Effector memory CD8-positive, alpha-beta T cell (primary cell): ENCODE measurements at regions not wholly inside any gene's neighbourhood (a gene's known extent, or its start where the extent isn't known, plus 50 kb on each side); places are given as distances from the start of the nearest gene placed in this dataset.
"Not testable (repeated sequence)": the region's sequence is repeated elsewhere in the genome, so short reads cannot be mapped to it uniquely, and the experiment has no call there.

Experiments
- ATAC-seq: fragments of 150-1000 bp; cut with Tn5 transposase; replicated peaks from 2 replicates; pipeline ENCODE4 v1.10.0; 2021; ENCODE audit warnings: mild to moderate bottlenecking, moderate library complexity
- DNase-seq, 3 experiments: peaks; one replicate each; pipeline ENCODE4 v3.0.0; 2021
- H3K27ac Mint-ChIP-seq, 2 donors: one replicate each; pipeline ENCODE4 v1.8.0; 2022; ENCODE audit warnings: mild to moderate bottlenecking in 2 of 2, mixed read lengths in 2 of 2, moderate library complexity in 2 of 2
- H3K27me3 Mint-ChIP-seq, 2 donors: one replicate each; pipeline ENCODE4 v1.8.0; 2022; ENCODE audit warnings: mixed read lengths in 2 of 2
- H3K36me3 Mint-ChIP-seq: one replicate; pipeline ENCODE4 v1.8.0; 2022; ENCODE audit warnings: mild to moderate bottlenecking, moderate library complexity, mixed read lengths; ENCODE audit not compliant: insufficient read depth
- H3K4me1 Mint-ChIP-seq, 2 donors: one replicate each; pipeline ENCODE4 v1.8.0; 2022; ENCODE audit warnings: low read depth in 2 of 2, mixed read lengths in 2 of 2
- H3K4me3 Mint-ChIP-seq, 2 donors: one replicate each; pipeline ENCODE4 v1.8.0; 2022; ENCODE audit warnings: mild to moderate bottlenecking in 2 of 2, mixed read lengths in 2 of 2, moderate library complexity in 2 of 2
- H3K9me3 Mint-ChIP-seq, 2 donors: one replicate each; pipeline ENCODE4 v1.8.0; 2022; ENCODE audit warnings: mixed read lengths in 2 of 2

- not testable (repeated sequence) for H3K36me3 Mint-ChIP-seq, H3K27ac Mint-ChIP-seq, H3K4me3 Mint-ChIP-seq, H3K4me1 Mint-ChIP-seq, DNase-seq, H3K9me3 Mint-ChIP-seq, ATAC-seq, H3K27me3 Mint-ChIP-seq
Observed at GRCh38 chr2:61649946-61650345, 111.8 kb upstream of the XPO1 start.

- ATAC-seq (no peak), DNase-seq (no peak)
- H3K4me3 Mint-ChIP-seq = no peak overlapping the region
- no peaks in the 10 kb centered on the region for H3K4me1 Mint-ChIP-seq
- H3K27me3 Mint-ChIP-seq = no peaks in the 10 kb centered on the region
- H3K9me3 Mint-ChIP-seq = no peaks in the 10 kb centered on the region
- no peaks in the 10 kb centered on the region for H3K36me3 Mint-ChIP-seq
- no peak overlapping the region for H3K27ac Mint-ChIP-seq
Observed at GRCh38 chr2:61649021-61649420, 110.9 kb upstream of the XPO1 start.

- no peaks in the 10 kb centered on the region for H3K4me1 Mint-ChIP-seq
- ATAC-seq (no peak), DNase-seq (no peak)
- no peak overlapping the region for H3K4me3 Mint-ChIP-seq
- no peaks in the 10 kb centered on the region for H3K27me3 Mint-ChIP-seq
- no peaks in the 10 kb centered on the region for H3K36me3 Mint-ChIP-seq
- no peaks in the 10 kb centered on the region for H3K9me3 Mint-ChIP-seq
- no peak overlapping the region for H3K27ac Mint-ChIP-seq
Observed at GRCh38 chr2:61647044-61647443, 108.9 kb upstream of the XPO1 start.

GRCh38 chr2:61645911-61646310 lies 107.8 kb upstream of the XPO1 start:
- H3K4me1 Mint-ChIP-seq = peaks cover 0 to 2% of the 10 kb centered on the region in 2 donors
- no peak overlapping the region for H3K27ac Mint-ChIP-seq
- no peaks in the 10 kb centered on the region for H3K27me3 Mint-ChIP-seq
- no peaks in the 10 kb centered on the region for H3K9me3 Mint-ChIP-seq
- H3K4me3 Mint-ChIP-seq = no peak overlapping the region
- ATAC-seq (no peak), DNase-seq (no peak)
- no peaks in the 10 kb centered on the region for H3K36me3 Mint-ChIP-seq

- H3K27ac Mint-ChIP-seq, ATAC-seq, H3K4me1 Mint-ChIP-seq, H3K4me3 Mint-ChIP-seq, H3K36me3 Mint-ChIP-seq, DNase-seq, H3K9me3 Mint-ChIP-seq, H3K27me3 Mint-ChIP-seq: not testable (repeated sequence)
Observed at GRCh38 chr2:61643153-61643552, 105.0 kb upstream of the XPO1 start.

GRCh38 chr2:61640406-61640805 lies 102.2 kb upstream of the XPO1 start:
- H3K36me3 Mint-ChIP-seq = no peaks in the 10 kb centered on the region
- H3K4me1 Mint-ChIP-seq = peaks cover 0 to 3% of the 10 kb centered on the region in 2 donors
- H3K4me3 Mint-ChIP-seq = no peak overlapping the region
- ATAC-seq (no peak), DNase-seq (no peak)
- no peaks in the 10 kb centered on the region for H3K9me3 Mint-ChIP-seq
- H3K27ac Mint-ChIP-seq = no peak overlapping the region
- no peaks in the 10 kb centered on the region for H3K27me3 Mint-ChIP-seq

GRCh38 chr2:61639721-61640120 lies 101.6 kb upstream of the XPO1 start:
- H3K4me3 Mint-ChIP-seq = no peak overlapping the region
- peaks cover 0 to 3% of the 10 kb centered on the region in 2 donors for H3K4me1 Mint-ChIP-seq
- ATAC-seq = no peak
- no peaks in the 10 kb centered on the region for H3K36me3 Mint-ChIP-seq
- DNase-seq = no peak
- H3K27ac Mint-ChIP-seq = no peak overlapping the region
- H3K9me3 Mint-ChIP-seq = no peaks in the 10 kb centered on the region
- H3K27me3 Mint-ChIP-seq = no peaks in the 10 kb centered on the region

GRCh38 chr2:61636686-61637085 lies 98.5 kb upstream of the XPO1 start:
- Mint-ChIP-seq H3K9me3 (no peaks in the 10 kb centered on the region), H3K36me3 (no peaks in the 10 kb centered on the region), H3K4me3 (no peak overlapping the region), H3K27ac (peak overlapping the region; percentile 33 to 38), H3K27me3 (no peaks in the 10 kb centered on the region), H3K4me1 (peaks cover 0 to 3% of the 10 kb centered on the region in 2 donors)
- no peak for DNase-seq
- ATAC-seq = no peak

GRCh38 chr2:61634512-61634911 lies 96.4 kb upstream of the XPO1 start:
- DNase-seq (no peak), ATAC-seq (no peak)
- no peak overlapping the region for H3K4me3 Mint-ChIP-seq
- H3K4me1 Mint-ChIP-seq = no peaks in the 10 kb centered on the region
- peaks cover 0 to 5% of the 10 kb centered on the region in 2 donors for H3K27me3 Mint-ChIP-seq
- H3K36me3 Mint-ChIP-seq = no peaks in the 10 kb centered on the region
- no peaks in the 10 kb centered on the region for H3K9me3 Mint-ChIP-seq
- H3K27ac Mint-ChIP-seq = no peak overlapping the region

- Mint-ChIP-seq H3K9me3 (no peaks in the 10 kb centered on the region), H3K4me1 (no peaks in the 10 kb centered on the region), H3K27me3 (peaks cover 0 to 6% of the 10 kb centered on the region in 2 donors), H3K4me3 (no peak overlapping the region), H3K36me3 (no peaks in the 10 kb centered on the region), H3K27ac (no peak overlapping the region)
- ATAC-seq = no peak
- no peak for DNase-seq
Observed at GRCh38 chr2:61633250-61633649, 95.1 kb upstream of the XPO1 start.

GRCh38 chr2:61632276-61633169 lies 94.4 kb upstream of the XPO1 start:
- DNase-seq = no peak
- Mint-ChIP-seq H3K27me3 (peaks cover 0 to 6% of the 10 kb centered on the region in 2 donors), H3K9me3 (no peaks in the 10 kb centered on the region), H3K36me3 (no peaks in the 10 kb centered on the region), H3K27ac (peak overlapping the region in 1 of 2 donors; percentile 39), H3K4me3 (no peak overlapping the region), H3K4me1 (no peaks in the 10 kb centered on the region)
- no peak for ATAC-seq

- Mint-ChIP-seq H3K27ac (no peak overlapping the region), H3K36me3 (no peaks in the 10 kb centered on the region), H3K9me3 (no peaks in the 10 kb centered on the region), H3K27me3 (peaks cover 0 to 6% of the 10 kb centered on the region in 2 donors), H3K4me1 (no peaks in the 10 kb centered on the region), H3K4me3 (no peak overlapping the region)
- no peak for DNase-seq
- ATAC-seq = no peak
Observed at GRCh38 chr2:61631321-61631720, 93.2 kb upstream of the XPO1 start.

- no peaks in the 10 kb centered on the region for H3K9me3 Mint-ChIP-seq
- ATAC-seq (no peak), DNase-seq (no peak)
- H3K36me3 Mint-ChIP-seq = no peaks in the 10 kb centered on the region
- no peak overlapping the region for H3K27ac Mint-ChIP-seq
- H3K4me1 Mint-ChIP-seq = no peaks in the 10 kb centered on the region
- H3K27me3 Mint-ChIP-seq = peaks cover 0 to 6% of the 10 kb centered on the region in 2 donors
- H3K4me3 Mint-ChIP-seq = no peak overlapping the region
Observed at GRCh38 chr2:61626827-61627226, 88.7 kb upstream of the XPO1 start.

GRCh38 chr2:61623747-61624146 lies 85.6 kb upstream of the XPO1 start:
- no peaks in the 10 kb centered on the region for H3K27me3 Mint-ChIP-seq

More at GRCh38 chr2:61623747-61624146, 85.6 kb upstream of the XPO1 start:
- Mint-ChIP-seq H3K4me1 (no peaks in the 10 kb centered on the region), H3K9me3 (no peaks in the 10 kb centered on the region), H3K36me3 (no peaks in the 10 kb centered on the region), H3K4me3 (no peak overlapping the region), H3K27ac (no peak overlapping the region)
- ATAC-seq (no peak), DNase-seq (no peak)
